NCI-H345 treated with DMSO at 0.1 percent for 48 hours (cell line): ENCODE measurements at regions not wholly inside any gene's neighbourhood (a gene's known extent, or its start where the extent isn't known, plus 50 kb on each side); places are given as distances from the start of the nearest gene placed in this dataset.
A peak's percentile ranks its signal among the peaks of the same experiment; 100 is the strongest.
"Not testable (repeated sequence)": the region's sequence is repeated elsewhere in the genome, so short reads cannot be mapped to it uniquely, and the experiment has no call there.

Experiments used
- DNase-seq: peaks from one replicate; lab custom pipeline; 2025; ENCODE audit not compliant: unreplicated experiment; lab: John Stamatoyannopoulos, UW

DNA sequence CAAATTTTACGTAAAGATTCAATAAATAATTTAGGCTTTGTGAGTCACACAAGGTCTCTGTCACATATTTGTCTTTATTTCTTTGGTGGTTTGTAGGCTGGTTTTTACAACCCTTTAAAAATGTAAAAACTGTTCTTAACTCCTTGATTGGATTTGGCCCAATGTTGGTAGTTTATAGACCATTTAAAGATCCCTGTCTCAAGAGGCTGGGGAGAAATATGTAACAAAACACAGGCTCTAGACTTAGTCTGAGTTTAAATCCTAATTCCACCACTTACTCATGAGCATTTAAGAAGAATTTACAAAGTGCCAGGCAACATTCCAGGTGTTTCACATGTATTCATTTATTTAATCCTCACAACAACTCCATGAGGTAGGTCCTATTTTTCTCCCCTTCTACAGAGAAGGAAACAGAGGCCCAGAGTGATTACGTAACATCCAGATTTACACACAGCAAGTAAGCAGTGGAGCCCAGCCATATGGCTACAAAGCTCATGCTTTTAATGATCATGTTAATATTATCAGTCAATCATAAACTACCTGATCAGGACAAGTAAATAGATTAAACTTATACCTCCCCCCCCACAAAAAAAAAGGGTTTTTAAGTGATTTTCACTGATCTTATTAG lies 416.6 kb upstream of the ACVR2A start:
- no peak for DNase-seq

GRCh38 chr2:147425437-147426029 lies 419.3 kb upstream of the ACVR2A start:
- no peak for DNase-seq

GRCh38 chr2:147424766-147425165 lies 420.1 kb upstream of the ACVR2A start:
- no peak for DNase-seq

GRCh38 chr2:147420947-147421675 lies 423.7 kb upstream of the ACVR2A start:
- no peak for DNase-seq

GRCh38 chr2:147420517-147420916 lies 424.3 kb upstream of the ACVR2A start:
- no peak for DNase-seq

DNA sequence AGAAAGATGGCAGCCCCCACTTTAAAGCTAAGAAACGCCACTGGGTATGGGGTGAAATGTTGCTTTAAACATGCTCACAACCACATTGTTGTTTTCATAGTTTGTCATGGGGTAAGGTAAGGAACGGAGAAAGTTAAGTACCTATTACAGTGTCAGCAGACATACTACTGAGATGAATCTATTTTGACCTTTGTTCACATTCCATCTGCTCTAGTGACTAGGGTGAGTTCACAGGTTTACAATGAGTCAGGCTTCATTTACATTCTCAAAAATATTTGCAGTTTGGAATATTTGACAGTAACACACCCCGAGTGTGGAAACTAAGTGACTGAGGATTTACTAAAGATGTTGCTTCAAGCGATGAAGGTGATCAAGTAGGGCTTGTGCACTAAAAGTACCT lies 428.7 kb upstream of the ACVR2A start:
- no peak for DNase-seq

DNA sequence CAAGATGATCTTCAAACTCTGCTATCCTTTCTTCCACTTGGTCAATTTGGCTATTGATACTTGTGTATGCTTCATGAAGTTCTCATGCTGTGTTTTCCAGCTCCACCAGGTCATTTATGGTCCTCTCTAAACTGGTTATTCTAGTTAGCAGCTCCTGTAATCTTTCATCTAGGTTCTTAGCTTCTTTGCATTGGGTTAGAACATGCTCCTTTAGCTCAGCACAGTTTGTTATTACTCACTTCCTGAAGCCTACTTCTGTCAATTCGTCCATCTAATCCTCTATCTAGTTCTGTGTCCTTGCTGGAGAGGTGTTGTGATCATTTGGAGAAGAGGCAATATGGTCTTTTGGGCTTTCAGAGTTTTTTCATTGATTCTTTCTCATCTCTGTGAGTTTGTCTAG lies 430.2 kb upstream of the ACVR2A start:
- DNase-seq, result not testable (repeated sequence)

DNA sequence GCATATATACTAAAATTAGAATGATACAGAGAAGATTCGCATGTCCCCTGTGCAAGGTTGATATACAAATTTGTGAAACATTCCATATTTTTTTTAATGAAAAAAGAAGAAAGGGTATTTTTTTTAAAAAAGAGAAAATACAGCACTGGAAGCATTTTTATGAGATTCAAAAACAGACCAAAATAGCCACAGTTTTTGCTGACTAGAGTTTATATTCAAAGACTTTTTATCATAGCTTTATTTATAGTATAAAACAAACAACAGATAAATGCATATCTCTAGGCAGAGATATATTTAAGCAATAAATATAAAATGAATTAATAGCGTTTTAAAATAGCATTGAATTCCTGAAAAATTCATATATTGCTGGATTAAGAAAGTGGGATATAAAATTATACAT lies 436.5 kb upstream of the ACVR2A start:
- DNase-seq, result no peak

- DNase-seq, result no peak
Observed at GRCh38 chr2:147405651-147406050, 439.2 kb upstream of the ACVR2A start.

DNA sequence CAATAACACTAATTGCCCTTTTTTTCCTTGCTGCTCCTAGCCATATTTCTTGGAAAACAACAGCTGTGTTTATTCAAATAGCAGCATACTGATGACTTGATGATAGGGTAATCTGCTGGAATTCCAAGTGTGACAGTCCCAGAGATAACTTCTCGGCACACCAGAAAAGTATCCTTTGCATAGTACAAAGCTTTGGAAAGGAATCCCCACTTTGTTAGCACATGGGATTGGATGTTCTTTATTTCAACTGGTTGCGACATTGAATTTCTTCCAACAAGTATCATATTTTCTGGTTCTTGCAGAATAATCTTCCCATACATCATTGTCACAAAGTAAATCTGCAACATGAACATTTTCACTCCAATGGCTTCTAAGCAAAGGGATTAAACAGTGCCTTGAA lies 445.8 kb upstream of the ACVR2A start:
- DNase-seq, result no peak

DNA sequence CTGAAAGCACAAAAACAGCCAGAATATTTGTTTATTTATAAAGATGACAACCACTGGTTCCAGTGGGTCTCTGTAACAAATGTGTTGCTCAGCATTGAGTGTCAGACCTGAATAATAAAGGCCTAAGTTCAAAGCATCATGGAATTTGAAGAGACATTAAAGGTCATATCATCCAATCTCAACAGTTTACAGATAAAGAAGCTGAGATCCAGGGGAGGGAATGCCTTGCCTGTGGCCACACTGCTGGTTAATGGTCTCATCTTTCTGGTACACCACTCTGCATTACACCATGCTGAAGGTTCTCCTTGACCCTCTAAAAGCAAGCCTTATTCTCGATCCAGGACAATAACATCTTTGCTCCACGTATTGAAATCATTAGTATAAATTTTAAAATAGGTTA lies 446.5 kb upstream of the ACVR2A start:
- no peak for DNase-seq

- no peak for DNase-seq
Observed at GRCh38 chr2:147396890-147397289, 447.9 kb upstream of the ACVR2A start.

GRCh38 chr2:147394179-147394790 lies 450.5 kb upstream of the ACVR2A start:
- DNase-seq, result no peak

- no peak for DNase-seq
Observed at GRCh38 chr2:147392180-147392579, 452.6 kb upstream of the ACVR2A start.

- DNase-seq, result no peak
Observed at GRCh38 chr2:147390475-147390874, 454.4 kb upstream of the ACVR2A start.

DNA sequence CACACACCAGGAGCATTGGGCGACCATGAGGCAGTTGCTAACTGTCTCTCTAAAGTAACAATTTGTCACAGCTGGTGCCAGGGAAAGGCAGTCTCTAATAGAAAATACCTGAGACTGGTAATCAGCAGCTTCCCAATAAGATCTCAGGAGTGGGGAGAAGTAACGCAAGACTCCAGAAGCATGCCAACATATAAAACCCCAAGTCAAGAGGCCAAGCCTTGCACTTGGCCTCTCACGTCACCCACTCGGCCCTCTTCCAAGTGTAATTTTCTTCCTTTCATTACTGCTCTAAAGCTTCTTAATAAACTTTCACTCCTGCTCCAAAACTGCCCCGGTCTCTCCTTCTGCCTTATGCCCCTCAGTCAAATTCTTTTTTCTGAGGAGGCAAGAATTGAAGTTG lies 455.6 kb upstream of the ACVR2A start:
- DNase-seq, result no peak

DNA sequence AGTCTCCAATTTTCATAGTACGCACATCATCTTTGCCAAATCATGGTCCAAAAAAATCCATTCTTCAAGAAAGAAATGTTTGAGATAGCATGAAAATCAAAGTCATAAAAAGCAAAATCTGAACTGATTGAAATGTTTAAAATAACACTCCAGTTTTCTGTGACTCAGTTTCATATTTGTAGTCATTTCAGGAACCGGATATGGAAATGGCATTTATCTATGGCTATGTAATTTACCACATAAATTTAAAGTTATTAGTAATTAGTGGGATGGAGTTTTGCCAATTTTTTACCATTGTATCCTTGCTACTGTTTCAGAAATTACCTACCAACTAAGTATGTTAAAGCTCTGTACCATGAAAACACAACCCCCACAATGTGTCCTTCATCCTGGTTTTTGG lies 456.6 kb upstream of the ACVR2A start:
- DNase-seq, result no peak

GRCh38 chr2:147386284-147386683 lies 458.5 kb upstream of the ACVR2A start:
- no peak for DNase-seq

DNA sequence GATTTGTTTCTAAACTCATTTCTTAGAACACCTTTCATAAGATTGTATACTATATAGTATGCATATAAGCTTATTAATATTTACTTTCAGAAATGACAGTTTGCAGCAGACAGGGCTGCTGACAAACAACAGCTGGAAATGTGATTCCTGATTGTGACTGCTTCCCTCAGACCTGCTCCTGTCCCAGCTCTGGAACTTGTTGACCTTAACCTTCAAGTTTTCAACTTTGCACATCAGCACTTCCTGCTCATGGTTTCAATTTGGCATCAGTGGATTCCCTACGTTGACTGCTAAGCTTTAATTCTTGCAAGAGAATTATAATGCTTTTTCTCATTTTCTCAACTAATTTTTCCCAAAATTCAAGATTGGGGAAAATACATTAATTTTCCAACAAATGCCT lies 459.2 kb upstream of the ACVR2A start:
- no peak for DNase-seq

- DNase-seq, result no peak
Observed at GRCh38 chr2:147384659-147385058, 460.2 kb upstream of the ACVR2A start.

GRCh38 chr2:147382322-147382948 lies 462.4 kb upstream of the ACVR2A start:
- peak; percentile 84 for DNase-seq

DNA sequence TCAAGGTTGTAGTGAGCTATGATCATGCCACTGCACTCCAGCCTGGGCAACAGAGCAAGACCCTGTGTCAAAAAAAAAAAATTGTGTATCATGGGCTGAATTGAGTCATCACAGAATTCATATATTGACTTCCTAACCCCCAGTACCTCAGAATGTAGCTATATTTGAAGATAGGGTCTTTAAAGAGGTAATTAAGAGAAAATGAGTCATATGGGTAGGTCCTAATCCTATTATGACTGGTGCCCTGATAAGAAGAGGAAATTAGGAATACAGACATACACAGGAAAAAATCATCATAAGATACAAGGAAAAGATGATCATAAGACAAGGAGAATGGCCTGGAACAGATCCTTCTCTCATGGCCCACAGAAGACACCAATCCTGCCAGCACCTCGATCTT lies 466.4 kb upstream of the ACVR2A start:
- no peak for DNase-seq
